Choroid plexus epithelial cell (primary cell): ENCODE measurements at regions not wholly inside any gene's neighbourhood (a gene's known extent, or its start where the extent isn't known, plus 50 kb on each side); places are given as distances from the start of the nearest gene placed in this dataset.
A peak's percentile ranks its signal among the peaks of the same experiment; 100 is the strongest.
"Not testable (repeated sequence)": the region's sequence is repeated elsewhere in the genome, so short reads cannot be mapped to it uniquely, and the experiment has no call there.

Experiments
- DNase-seq: peaks from one replicate; pipeline ENCODE4 v3.0.0-alpha.2; 2010; ENCODE audit warnings: low read depth
- H3K4me3 ChIP-seq: 2 replicates; pipeline ENCODE4 v1.5.1; 2011; ENCODE audit warnings: low read depth, mild to moderate bottlenecking, control low read depth, low read length, moderate library complexity
- CTCF ChIP-seq: conservative IDR thresholded peaks from 2 replicates; pipeline ENCODE4 v1.5.1; 2011; ENCODE audit warnings: low read depth, mild to moderate bottlenecking, control low read depth, inconsistent platforms, low read length, moderate library complexity

GRCh38 chr20:33925867-33926266 is 67.8 kb upstream of the RALY start:
- TF ChIP-seq CTCF: no peak
- DNase-seq: peak; percentile 11
- H3K4me3 ChIP-seq: no peak overlapping the region

- no peak overlapping the region for H3K4me3 ChIP-seq
- DNase-seq: no peak
- no peak for TF ChIP-seq CTCF
Measured at GRCh38 chr20:33926425-33926824, 67.3 kb upstream of the RALY start.

- no peak for DNase-seq
- no peak overlapping the region for H3K4me3 ChIP-seq
- no peak for TF ChIP-seq CTCF
Measured at GRCh38 chr20:33927724-33928123, 66.0 kb upstream of the RALY start.

DNA sequence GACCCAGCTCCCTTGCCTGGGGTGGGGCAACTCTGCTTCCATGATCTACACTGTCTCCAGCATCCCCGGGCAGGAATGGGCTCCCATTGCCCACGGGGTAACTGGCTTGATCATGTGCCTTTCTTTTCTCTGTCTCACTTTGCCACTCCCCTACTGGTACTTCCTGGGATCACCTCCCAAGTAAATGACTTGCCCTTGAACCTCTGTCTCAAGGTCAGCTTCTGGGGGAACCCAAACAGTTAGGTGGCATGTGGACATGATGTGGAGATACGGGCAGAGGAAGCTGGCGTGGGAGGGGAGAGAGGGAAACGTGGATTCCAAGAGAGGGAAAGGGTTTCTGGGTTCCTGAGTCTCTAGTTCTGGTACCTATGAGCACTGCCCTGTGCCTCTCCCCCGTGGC is 63.8 kb upstream of the RALY start:
- TF ChIP-seq CTCF: no peak
- DNase-seq: no peak
- H3K4me3 ChIP-seq: no peak overlapping the region

- peak; percentile 64 for DNase-seq
- peak; percentile 62 for TF ChIP-seq CTCF
Measured at GRCh38 chr20:33933469-33933909, 60.2 kb upstream of the RALY start.

DNA sequence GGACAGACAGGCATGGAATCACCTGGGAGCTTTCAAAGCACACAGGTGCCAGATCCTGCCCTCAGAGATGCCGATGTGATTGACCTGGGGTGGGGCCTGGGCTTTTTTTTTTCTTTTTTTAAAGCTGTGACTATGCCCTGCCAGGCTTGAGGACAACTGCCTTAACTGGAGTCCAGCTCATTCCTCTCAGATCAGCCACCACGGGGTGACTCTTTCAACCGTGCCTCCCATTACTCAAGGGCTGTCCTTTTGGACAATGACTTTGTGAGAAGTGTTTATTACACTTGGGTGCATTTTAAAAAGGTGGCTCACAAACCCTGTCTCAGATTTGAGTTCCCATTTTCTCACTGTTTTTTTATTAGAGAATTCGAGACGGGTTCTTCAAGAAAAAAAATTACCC is 57.1 kb upstream of the RALY start:
- no peak for TF ChIP-seq CTCF
- no peak overlapping the region for H3K4me3 ChIP-seq
- DNase-seq: no peak

More at GRCh38 chr20:33933469-33933909, 60.2 kb upstream of the RALY start:
- H3K4me3 ChIP-seq: no peak overlapping the region

DNA sequence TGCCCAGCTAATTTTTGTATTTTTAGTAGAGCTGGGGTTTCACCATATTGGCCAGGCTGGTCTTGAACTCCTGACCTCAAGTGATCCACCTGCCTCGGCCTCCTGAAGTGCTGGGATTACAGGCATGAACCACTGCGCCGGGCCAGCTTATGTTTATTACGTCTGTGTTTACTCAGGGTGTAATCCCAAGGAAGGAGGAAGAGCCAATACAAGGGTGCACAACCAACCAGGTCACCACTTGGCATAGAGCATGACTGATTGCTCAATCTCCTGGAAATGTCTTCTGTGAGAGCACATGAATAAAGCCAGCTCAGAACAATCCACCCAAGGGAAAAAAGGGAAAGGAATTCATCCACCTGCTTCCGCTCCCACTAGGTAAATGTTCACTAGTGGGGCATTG is 54.7 kb upstream of the RALY start:
- peak; percentile 20 for DNase-seq

DNA sequence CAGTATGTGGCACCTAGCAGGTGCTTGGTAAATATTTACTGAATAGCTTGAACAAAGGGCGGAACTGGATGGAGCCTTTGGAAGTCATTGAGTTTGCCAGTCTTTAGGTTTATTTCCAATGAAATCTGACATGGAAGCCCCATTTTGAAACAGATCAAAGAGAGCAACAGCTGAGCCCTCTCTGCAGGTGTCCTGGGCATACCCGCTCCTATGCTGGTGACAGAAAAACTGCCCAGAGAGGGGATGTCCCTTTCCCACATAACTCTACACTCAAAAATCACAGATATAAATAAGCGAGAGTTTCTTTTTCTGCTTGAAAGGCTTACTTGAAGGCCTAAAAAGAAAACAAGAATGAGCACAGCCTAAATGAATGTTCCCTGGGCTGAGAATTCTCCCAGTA is 53.0 kb upstream of the RALY start:
- no peak for TF ChIP-seq CTCF
- no peak for DNase-seq
- no peak overlapping the region for H3K4me3 ChIP-seq

More for the DNA sequence above, 54.7 kb upstream of the RALY start:
- H3K4me3 ChIP-seq: not testable (repeated sequence)
